CD4-positive, CD25-positive, alpha-beta regulatory T cell (primary cell): ENCODE measurements at regions not wholly inside any gene's neighbourhood (a gene's known extent, or its start where the extent isn't known, plus 50 kb on each side); places are given as distances from the start of the nearest gene placed in this dataset.

ENCODE experiments used
- ATAC-seq, 2 donors: fragments of 150-1000 bp; cut with Tn5 transposase; one replicate each; pipeline ENCODE4 v1.10.0; 2021; ENCODE audit warnings: low read depth in 2 of 2, moderate number of reproducible peaks in 2 of 2, moderate library complexity in 1 of 2
- DNase-seq, 3 donors: peaks; one replicate each; pipeline versions ENCODE4 v3.0.0 to v3.0.0-alpha.2; 2012 to 2022; ENCODE audit warnings: mixed read lengths in 1 of 3
- H3K27ac ChIP-seq: one replicate; pipeline ENCODE4 v1.7.0; 2013; ENCODE audit warnings: mild to moderate bottlenecking, low read length; ENCODE audit not compliant: insufficient read depth, poor library complexity, severe bottlenecking
- H3K27me3 ChIP-seq: one replicate; pipeline ENCODE4 v1.7.0; 2013; ENCODE audit warnings: low read length; ENCODE audit not compliant: control insufficient read depth, insufficient read depth
- H3K36me3 ChIP-seq: one replicate; pipeline ENCODE4 v1.7.0; 2013; ENCODE audit warnings: mild to moderate bottlenecking, low read length, moderate library complexity; ENCODE audit not compliant: control insufficient read depth, insufficient read depth
- H3K4me1 ChIP-seq: 2 replicates; pipeline ENCODE4 v1.7.0; 2013; ENCODE audit warnings: mild to moderate bottlenecking, low read length; ENCODE audit not compliant: insufficient read depth, control insufficient read depth, poor library complexity, severe bottlenecking
- H3K4me3 ChIP-seq: one replicate; pipeline ENCODE4 v1.7.0; 2013; ENCODE audit warnings: low read depth, mild to moderate bottlenecking, low read length, moderate library complexity
- H3K9me3 ChIP-seq, 2 experiments: 1 replicate in 1 of 2; 2 replicates in 1 of 2; pipeline ENCODE4 v1.7.0; 2013; ENCODE audit warnings: low read length in 2 of 2, mild to moderate bottlenecking in 1 of 2, moderate library complexity in 1 of 2; ENCODE audit not compliant: control insufficient read depth in 2 of 2
- H3K27ac Mint-ChIP-seq, 3 donors: one replicate each; pipeline ENCODE4 v1.8.0; 2020 to 2022; ENCODE audit warnings: mild to moderate bottlenecking in 3 of 3, mixed read lengths in 3 of 3, moderate library complexity in 2 of 3
- H3K27me3 Mint-ChIP-seq: one replicate; pipeline ENCODE4 v1.8.0; 2022; ENCODE audit warnings: mild to moderate bottlenecking, mixed read lengths
- H3K36me3 Mint-ChIP-seq: one replicate; pipeline ENCODE4 v1.8.0; 2020; ENCODE audit warnings: mixed read lengths
- H3K4me1 Mint-ChIP-seq, 4 donors: one replicate each; pipeline ENCODE4 v1.8.0; 2020 to 2022; ENCODE audit warnings: mixed read lengths in 4 of 4, mild to moderate bottlenecking in 1 of 4
- H3K4me3 Mint-ChIP-seq, 4 donors: one replicate each; pipeline ENCODE4 v1.8.0; 2020 to 2022; ENCODE audit warnings: mild to moderate bottlenecking in 4 of 4, mixed read lengths in 4 of 4, moderate library complexity in 3 of 4
- H3K9me3 Mint-ChIP-seq, 7 donors: one replicate each; pipeline ENCODE4 v1.8.0; 2020 to 2022; ENCODE audit warnings: mixed read lengths in 7 of 7, mild to moderate bottlenecking in 3 of 7, moderate library complexity in 2 of 7

GRCh38 chr2:119076713-119077112 is 81.8 kb downstream of the C1QL2 start:
- no peak overlapping the region for H3K27ac Mint-ChIP-seq
- H3K9me3 ChIP-seq, result no peaks in the 10 kb centered on the region
- peaks cover 0 to 1% (median 0%) of the 10 kb centered on the region in 7 donors for H3K9me3 Mint-ChIP-seq
- DNase-seq, result no peak
- no peak overlapping the region for H3K27ac ChIP-seq
- no peaks in the 10 kb centered on the region for H3K4me1 Mint-ChIP-seq
- no peaks in the 10 kb centered on the region for H3K4me1 ChIP-seq
- H3K27me3 Mint-ChIP-seq, result peaks cover 14% of the 10 kb centered on the region
- no peak overlapping the region for H3K4me3 ChIP-seq
- no peaks in the 10 kb centered on the region for H3K36me3 Mint-ChIP-seq
- ATAC-seq, result no peak
- H3K36me3 ChIP-seq, result no peaks in the 10 kb centered on the region
- H3K27me3 ChIP-seq, result peaks cover 2% of the 10 kb centered on the region
- H3K4me3 Mint-ChIP-seq, result no peak overlapping the region

- Histone ChIP-seq H3K4me1 (no peaks in the 10 kb centered on the region), H3K9me3 (no peaks in the 10 kb centered on the region), H3K4me3 (no peak overlapping the region), H3K36me3 (no peaks in the 10 kb centered on the region), H3K27me3 (no peaks in the 10 kb centered on the region), H3K27ac (no peak overlapping the region)
- Mint-ChIP-seq H3K27ac (no peak overlapping the region), H3K4me1 (no peaks in the 10 kb centered on the region), H3K27me3 (peaks cover 10% of the 10 kb centered on the region), H3K9me3 (peaks cover 0 to 1% (median 0%) of the 10 kb centered on the region in 7 donors), H3K4me3 (no peak overlapping the region), H3K36me3 (no peaks in the 10 kb centered on the region)
- DNase-seq (no peak), ATAC-seq (no peak)
Measured at GRCh38 chr2:119073213-119073612, 85.3 kb downstream of the C1QL2 start.

DNA sequence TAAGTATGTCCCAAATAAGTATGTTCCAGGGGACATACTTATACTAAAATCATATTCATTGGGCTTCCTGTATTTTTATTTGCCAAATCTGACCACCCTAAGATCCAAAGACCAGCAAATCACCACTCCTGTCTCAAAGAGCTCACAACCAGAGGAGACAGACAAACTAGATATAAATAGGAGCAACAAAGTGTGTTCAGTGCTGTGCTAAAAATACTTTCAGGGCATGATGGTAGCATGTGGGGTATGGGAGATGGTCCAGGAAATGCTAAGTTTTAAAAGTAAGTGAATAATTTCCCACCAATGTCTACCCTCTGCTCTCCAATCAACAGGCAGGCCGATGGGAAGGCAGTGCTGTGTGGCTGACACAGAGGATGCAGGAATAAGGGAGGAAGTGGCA is 87.1 kb downstream of the C1QL2 start:
- H3K9me3 Mint-ChIP-seq, result peaks cover 0 to 1% (median 0%) of the 10 kb centered on the region in 7 donors
- no peak overlapping the region for H3K27ac ChIP-seq
- H3K4me3 Mint-ChIP-seq, result no peak overlapping the region
- no peaks in the 10 kb centered on the region for H3K36me3 Mint-ChIP-seq
- peaks cover 10% of the 10 kb centered on the region for H3K27me3 Mint-ChIP-seq
- no peaks in the 10 kb centered on the region for H3K27me3 ChIP-seq
- DNase-seq (no peak), ATAC-seq (no peak)
- no peak overlapping the region for H3K4me3 ChIP-seq
- H3K27ac Mint-ChIP-seq, result no peak overlapping the region
- no peaks in the 10 kb centered on the region for H3K36me3 ChIP-seq
- H3K4me1 ChIP-seq, result no peaks in the 10 kb centered on the region
- H3K4me1 Mint-ChIP-seq, result no peaks in the 10 kb centered on the region
- H3K9me3 ChIP-seq, result no peaks in the 10 kb centered on the region

DNA sequence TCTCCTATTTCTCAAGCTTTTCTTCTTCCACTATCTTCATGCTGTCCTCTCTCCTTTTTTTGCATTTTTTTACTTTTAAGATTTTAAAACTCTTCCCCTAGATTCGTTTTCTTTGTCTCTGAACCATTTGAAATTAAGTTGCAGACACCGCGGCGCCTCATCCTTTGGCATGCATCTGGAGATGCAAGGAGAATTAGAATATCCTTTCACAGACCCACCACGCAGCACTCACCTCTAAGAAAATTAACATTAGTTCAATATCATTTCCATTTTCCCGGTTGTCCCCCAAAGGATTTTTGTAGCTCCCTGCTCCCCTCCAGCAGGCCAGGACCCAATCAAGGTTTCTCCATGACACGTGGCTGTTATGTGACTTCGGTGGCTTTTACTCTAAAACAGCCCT is 88.8 kb downstream of the C1QL2 start:
- H3K4me3 Mint-ChIP-seq, result no peak overlapping the region
- no peak overlapping the region for H3K27ac Mint-ChIP-seq
- Histone ChIP-seq H3K9me3 (no peaks in the 10 kb centered on the region), H3K27me3 (no peaks in the 10 kb centered on the region), H3K27ac (no peak overlapping the region), H3K4me3 (no peak overlapping the region), H3K4me1 (no peaks in the 10 kb centered on the region), H3K36me3 (no peaks in the 10 kb centered on the region)
- ATAC-seq (no peak), DNase-seq (no peak)
- no peaks in the 10 kb centered on the region for H3K9me3 Mint-ChIP-seq
- no peaks in the 10 kb centered on the region for H3K4me1 Mint-ChIP-seq
- H3K36me3 Mint-ChIP-seq, result no peaks in the 10 kb centered on the region
- peaks cover 5% of the 10 kb centered on the region for H3K27me3 Mint-ChIP-seq

- H3K4me3 ChIP-seq, result no peak overlapping the region
- H3K36me3 Mint-ChIP-seq, result no peaks in the 10 kb centered on the region
- ATAC-seq, result no peak
- peaks cover 0 to 2% of the 10 kb centered on the region in 2 experiments for H3K9me3 ChIP-seq
- no peaks in the 10 kb centered on the region for H3K9me3 Mint-ChIP-seq
- no peak overlapping the region for H3K4me3 Mint-ChIP-seq
- no peak overlapping the region for H3K27ac Mint-ChIP-seq
- H3K36me3 ChIP-seq, result no peaks in the 10 kb centered on the region
- no peaks in the 10 kb centered on the region for H3K4me1 ChIP-seq
- no peaks in the 10 kb centered on the region for H3K4me1 Mint-ChIP-seq
- no peak overlapping the region for H3K27ac ChIP-seq
- no peaks in the 10 kb centered on the region for H3K27me3 ChIP-seq
- DNase-seq, result no peak
- no peaks in the 10 kb centered on the region for H3K27me3 Mint-ChIP-seq
Measured at GRCh38 chr2:119068154-119068725, 90.3 kb downstream of the C1QL2 start.

DNA sequence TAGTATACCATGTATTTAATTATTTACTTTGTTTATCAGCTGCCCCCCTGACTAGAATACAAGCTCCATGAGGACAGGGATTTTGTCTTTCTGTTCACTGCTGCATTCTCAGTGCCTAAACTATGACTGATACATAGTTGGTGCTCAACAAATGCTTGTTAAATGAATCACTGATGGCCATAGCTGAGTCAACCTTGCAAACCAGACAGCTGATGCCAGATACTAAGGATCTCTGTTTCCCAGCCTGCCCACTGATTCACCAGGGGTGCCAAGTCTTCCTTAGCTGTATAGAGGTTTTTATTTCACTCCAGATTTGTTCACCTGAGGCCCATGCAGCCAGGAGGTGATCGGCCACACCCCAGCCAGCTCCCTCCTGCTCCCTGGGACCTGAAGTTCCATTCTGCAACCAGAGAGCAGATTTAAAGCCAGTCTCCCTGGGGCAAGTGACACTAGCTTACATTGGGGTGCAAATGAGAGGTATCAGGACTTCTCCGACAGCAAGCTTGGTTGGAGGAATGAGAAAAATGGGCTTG is 92.2 kb downstream of the C1QL2 start:
- no peak overlapping the region for H3K27ac ChIP-seq
- no peaks in the 10 kb centered on the region for H3K4me1 Mint-ChIP-seq
- no peaks in the 10 kb centered on the region for H3K36me3 ChIP-seq
- H3K4me3 Mint-ChIP-seq, result no peak overlapping the region
- no peaks in the 10 kb centered on the region for H3K27me3 Mint-ChIP-seq
- no peaks in the 10 kb centered on the region for H3K27me3 ChIP-seq
- H3K4me1 ChIP-seq, result no peaks in the 10 kb centered on the region
- H3K27ac Mint-ChIP-seq, result no peak overlapping the region
- H3K9me3 ChIP-seq, result peaks cover 0 to 2% of the 10 kb centered on the region in 2 experiments
- H3K4me3 ChIP-seq, result no peak overlapping the region
- no peaks in the 10 kb centered on the region for H3K9me3 Mint-ChIP-seq
- no peak for DNase-seq
- H3K36me3 Mint-ChIP-seq, result no peaks in the 10 kb centered on the region
- no peak for ATAC-seq

DNA sequence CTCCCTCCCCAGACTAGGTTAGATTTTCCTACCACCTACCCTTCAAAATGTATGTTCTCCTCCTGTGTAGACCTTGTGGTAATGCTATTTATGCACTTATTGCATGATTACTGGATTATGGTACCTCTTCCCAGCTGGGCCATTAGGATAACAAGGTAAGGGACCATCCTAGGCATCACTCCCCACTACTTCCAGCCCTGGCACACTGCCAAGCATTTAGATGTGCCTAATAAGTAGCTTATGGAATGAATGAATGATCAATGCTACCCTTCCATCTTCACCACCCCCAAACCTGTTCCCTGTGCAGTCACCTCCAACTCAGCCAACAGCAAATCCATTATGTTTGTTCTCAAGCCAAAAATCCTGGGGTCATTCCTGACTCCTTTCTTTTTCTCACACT is 93.4 kb downstream of the C1QL2 start:
- no peaks in the 10 kb centered on the region for H3K36me3 ChIP-seq
- H3K9me3 ChIP-seq, result peaks cover 0 to 2% of the 10 kb centered on the region in 2 experiments
- DNase-seq, result no peak
- H3K4me1 Mint-ChIP-seq, result no peaks in the 10 kb centered on the region
- no peak overlapping the region for H3K4me3 Mint-ChIP-seq
- no peaks in the 10 kb centered on the region for H3K36me3 Mint-ChIP-seq
- no peaks in the 10 kb centered on the region for H3K4me1 ChIP-seq
- no peaks in the 10 kb centered on the region for H3K9me3 Mint-ChIP-seq
- H3K27me3 Mint-ChIP-seq, result no peaks in the 10 kb centered on the region
- no peak overlapping the region for H3K4me3 ChIP-seq
- no peaks in the 10 kb centered on the region for H3K27me3 ChIP-seq
- no peak overlapping the region for H3K27ac Mint-ChIP-seq
- no peak for ATAC-seq
- H3K27ac ChIP-seq, result no peak overlapping the region

DNA sequence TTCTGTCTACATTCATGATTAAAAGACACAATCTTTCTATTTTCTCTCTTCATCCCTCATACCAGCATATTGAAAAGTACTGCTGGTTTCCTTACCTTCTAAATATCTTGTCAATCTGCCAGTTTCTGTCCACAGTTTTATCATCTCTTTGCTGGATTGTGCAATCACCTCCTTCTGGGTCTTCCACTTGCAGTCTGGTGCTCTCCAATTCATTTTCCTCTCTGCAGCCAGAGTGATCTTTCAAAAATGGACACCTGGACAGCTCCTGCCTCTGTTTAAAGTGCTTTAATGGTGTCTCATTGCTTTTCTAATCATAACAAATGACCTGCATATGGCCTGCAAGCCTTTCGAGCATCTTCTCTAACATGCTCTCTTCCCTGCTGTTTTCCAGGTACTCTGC is 94.0 kb downstream of the C1QL2 start:
- H3K27ac Mint-ChIP-seq, result no peak overlapping the region
- no peaks in the 10 kb centered on the region for H3K4me1 ChIP-seq
- ATAC-seq (no peak), DNase-seq (no peak)
- no peak overlapping the region for H3K27ac ChIP-seq
- H3K27me3 ChIP-seq, result no peaks in the 10 kb centered on the region
- H3K36me3 Mint-ChIP-seq, result no peaks in the 10 kb centered on the region
- no peaks in the 10 kb centered on the region for H3K9me3 Mint-ChIP-seq
- H3K4me1 Mint-ChIP-seq, result no peaks in the 10 kb centered on the region
- H3K4me3 ChIP-seq, result no peak overlapping the region
- no peaks in the 10 kb centered on the region for H3K27me3 Mint-ChIP-seq
- peaks cover 0 to 2% of the 10 kb centered on the region in 2 experiments for H3K9me3 ChIP-seq
- no peaks in the 10 kb centered on the region for H3K36me3 ChIP-seq
- no peak overlapping the region for H3K4me3 Mint-ChIP-seq
